GM18505 (cell line): ENCODE measurements at regions not wholly inside any gene's neighbourhood (a gene's known extent, or its start where the extent isn't known, plus 50 kb on each side); places are given as distances from the start of the nearest gene placed in this dataset.

Source experiments
- ATAC-seq: cut with Tn5 transposase; IDR thresholded peaks from one replicate; pipeline ENCODE4 v1.9.1; 2021; ENCODE audit not compliant: unreplicated experiment
- POLR2A ChIP-seq: IDR thresholded peaks from 4 replicates; pipeline ENCODE4 v1.6.1; 2011; ENCODE audit warnings: borderline replicate concordance; ENCODE audit not compliant: insufficient read depth, insufficient read length; ENCODE audit errors: extremely low read depth

- no peak for ATAC-seq
- no peak for TF ChIP-seq POLR2A
These were observed 225.7 kb upstream of the ANKRD30A start for GRCh38 chr10:36899652-36900051.

GRCh38 chr10:36888925-36889573, 236.3 kb upstream of the ANKRD30A start:
- peak; percentile 75 for ATAC-seq
- TF ChIP-seq POLR2A, result no peak

GRCh38 chr10:36886303-36886891, 239.0 kb upstream of the ANKRD30A start:
- ATAC-seq, result no peak
- TF ChIP-seq POLR2A, result no peak

- TF ChIP-seq POLR2A, result no peak
- no peak for ATAC-seq
These were observed 239.7 kb upstream of the ANKRD30A start for GRCh38 chr10:36885746-36886145.

- no peak for TF ChIP-seq POLR2A
- no peak for ATAC-seq
These were observed 242.6 kb upstream of the ANKRD30A start for GRCh38 chr10:36882781-36883180.

- no peak for TF ChIP-seq POLR2A
- no peak for ATAC-seq
These were observed 244.5 kb upstream of the ANKRD30A start for GRCh38 chr10:36880898-36881297.

- peak; percentile 98 for ATAC-seq
These were observed 252.6 kb upstream of the ANKRD30A start for GRCh38 chr10:36872702-36873393.

GRCh38 chr10:36840788-36841187, 284.6 kb upstream of the ANKRD30A start:
- ATAC-seq, result no peak

More at GRCh38 chr10:36872702-36873393, 252.6 kb upstream of the ANKRD30A start:
- TF ChIP-seq POLR2A, result no peak

GRCh38 chr10:36837416-36837815, 288.0 kb upstream of the ANKRD30A start:
- no peak for TF ChIP-seq POLR2A
- no peak for ATAC-seq

More at GRCh38 chr10:36840788-36841187, 284.6 kb upstream of the ANKRD30A start:
- no peak for TF ChIP-seq POLR2A

GRCh38 chr10:36819781-36820180, 305.6 kb upstream of the ANKRD30A start:
- no peak for ATAC-seq

GRCh38 chr10:36817898-36818297, 307.5 kb upstream of the ANKRD30A start:
- ATAC-seq, result no peak
- no peak for TF ChIP-seq POLR2A

More at GRCh38 chr10:36819781-36820180, 305.6 kb upstream of the ANKRD30A start:
- no peak for TF ChIP-seq POLR2A

GRCh38 chr10:36808625-36809362, 316.6 kb upstream of the ANKRD30A start:
- no peak for TF ChIP-seq POLR2A
- ATAC-seq, result no peak

GRCh38 chr10:36803229-36803628, 322.2 kb upstream of the ANKRD30A start:
- no peak for ATAC-seq

More at GRCh38 chr10:36803229-36803628, 322.2 kb upstream of the ANKRD30A start:
- no peak for TF ChIP-seq POLR2A
